Lower leg skin (tissue), 4 donors: ENCODE measurements at regions not wholly inside any gene's neighbourhood (a gene's known extent, or its start where the extent isn't known, plus 50 kb on each side); places are given as distances from the start of the nearest gene placed in this dataset.

Experiments used
- DNase-seq, 2 donors: peaks; one replicate each; pipeline ENCODE4 v3.0.0-alpha.2; 2019; ENCODE audit warnings: low spot score in 2 of 2
- H3K4me3 ChIP-seq: fragments of 200-600 bp; sonication (generic); 2 replicates; pipeline ENCODE4 v1.5.1; 2017; ENCODE audit warnings: mild to moderate bottlenecking, low read depth; ENCODE audit not compliant: poor library complexity, severe bottlenecking
- CTCF ChIP-seq, 3 donors: fragments of 450-650 bp; IDR thresholded peaks; one replicate each; pipeline ENCODE4 v1.5.1; 2016; ENCODE audit warnings: antibody characterized with exemption in 3 of 3, mild to moderate bottlenecking in 3 of 3, moderate library complexity in 2 of 3
- POLR2A ChIP-seq, 2 donors: fragments of 450-650 bp; IDR thresholded peaks; one replicate each; pipeline ENCODE4 v1.6.1; 2016 to 2017; ENCODE audit warnings: antibody characterized with exemption in 2 of 2, mild to moderate bottlenecking in 1 of 2, moderate library complexity in 1 of 2
- WGBS, 2 donors: methylation state at CpG; one replicate each; pipeline ENCODE4 v1.1.5; 2018; 5-methylcytosine and 5-hydroxymethylcytosine counted together
- intact Hi-C: fragments of 100-400 bp; cut with DNase I; formaldehyde crosslinking; loops from one replicate; pipeline ENCODE4 v1.15.0; 2023; ENCODE audit warnings: low total_unique reads

DNA sequence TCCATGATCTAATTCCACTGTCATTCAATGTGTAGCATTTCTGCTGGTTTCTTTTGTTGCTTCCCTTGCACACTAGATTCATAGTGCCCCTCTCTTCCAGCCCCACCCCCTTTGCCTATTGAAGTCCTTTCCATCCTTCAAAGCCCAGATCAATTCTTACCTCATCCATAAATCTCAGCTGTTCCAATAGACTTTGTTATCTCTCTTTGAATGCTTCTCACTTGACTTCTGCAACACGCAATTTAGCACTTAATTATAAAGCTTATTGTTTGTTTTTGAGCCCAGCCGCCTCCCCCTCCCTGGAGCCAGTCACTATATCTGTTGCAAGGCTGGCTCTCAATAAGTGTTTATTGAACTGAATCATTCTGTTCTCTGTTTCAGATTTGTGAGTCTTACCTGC, 174.6 kb upstream of the TBL1XR1 start:
- H3K4me3 ChIP-seq: no peak overlapping the region
- no peak for DNase-seq
- 64 to 70% methylated on average over 2 of the region's 2 CpGs for WGBS, 2 donors
- intact Hi-C loops: no loop called here
- TF ChIP-seq CTCF (IDR thresholded peaks at IDR 0.05) (no peak), POLR2A (IDR thresholded peaks at IDR 0.05) (no peak)

DNA sequence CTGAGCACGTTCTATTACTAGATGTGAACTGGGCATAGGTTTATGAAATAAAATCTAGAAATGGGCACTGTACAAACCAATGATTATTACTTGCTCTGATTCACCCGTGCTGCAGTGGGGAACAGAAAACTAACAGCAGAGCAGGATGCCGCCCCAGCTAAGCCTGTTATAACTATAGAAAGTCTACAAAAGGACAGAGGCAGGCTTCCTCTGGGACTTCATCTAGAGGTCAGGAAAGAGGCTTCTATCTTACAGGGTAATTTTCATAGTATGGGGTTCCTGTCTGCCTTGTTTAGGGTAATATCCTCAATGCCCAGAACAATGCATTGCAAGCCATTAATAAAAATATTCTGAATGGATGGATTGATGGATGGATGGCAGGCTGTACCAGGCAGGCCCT, 177.0 kb upstream of the TBL1XR1 start:
- no peak overlapping the region for H3K4me3 ChIP-seq
- no peak for TF ChIP-seq POLR2A (IDR thresholded peaks at IDR 0.05)
- no peak for TF ChIP-seq CTCF (IDR thresholded peaks at IDR 0.05)
- intact Hi-C loops: no loop called here
- no peak for DNase-seq
- WGBS, 2 donors: 54 to 56% methylated on average over 3 of the region's 3 CpGs

DNA sequence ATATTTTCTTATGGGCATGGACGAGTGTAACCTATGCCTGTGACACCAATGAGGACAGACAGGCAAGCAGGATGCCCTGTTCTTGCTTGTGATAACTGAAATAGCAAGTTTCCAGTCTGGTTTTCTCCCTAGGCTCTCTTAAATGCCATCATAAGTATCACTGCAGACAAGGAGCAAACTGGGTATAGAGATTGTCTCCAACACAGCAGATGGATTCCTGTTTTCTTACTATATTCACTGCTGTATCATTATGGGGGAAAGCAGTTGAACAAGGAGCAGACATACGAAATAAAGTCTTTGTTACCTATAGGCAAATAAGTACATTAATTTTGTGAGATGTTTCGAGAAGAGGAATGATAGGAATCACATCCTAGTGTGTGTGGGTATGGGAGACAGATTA, 178.0 kb upstream of the TBL1XR1 start:
- intact Hi-C loops: no loop called here
- no peak for TF ChIP-seq CTCF (IDR thresholded peaks at IDR 0.05)
- no peak for TF ChIP-seq POLR2A (IDR thresholded peaks at IDR 0.05)
- 89 to 93% methylated on average over 3 of the region's 3 CpGs for WGBS, 2 donors
- no peak overlapping the region for H3K4me3 ChIP-seq
- DNase-seq: no peak

DNA sequence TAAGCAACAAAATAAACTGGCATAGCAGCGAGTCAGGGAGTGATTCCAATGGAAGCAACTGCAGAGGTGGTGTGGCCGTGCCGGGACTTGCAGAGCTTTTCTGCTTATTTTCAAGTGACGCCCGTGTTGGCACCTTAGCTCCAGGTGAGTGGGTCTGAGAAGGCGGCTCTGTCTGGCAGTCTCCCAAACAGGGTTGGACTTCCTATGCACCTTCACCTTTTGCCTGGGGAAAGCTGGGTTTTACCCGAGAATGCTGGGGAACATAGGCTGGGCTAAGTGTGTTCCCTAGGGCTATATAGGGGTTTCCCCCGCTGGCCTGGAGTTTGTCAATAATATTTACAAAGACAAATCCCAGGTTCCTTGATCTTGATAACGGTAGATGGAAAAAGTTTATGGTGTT, 179.9 kb upstream of the TBL1XR1 start:
- intact Hi-C loops: no loop called here
- TF ChIP-seq POLR2A (IDR thresholded peaks at IDR 0.05) (no peak), CTCF (IDR thresholded peaks at IDR 0.05) (no peak)
- H3K4me3 ChIP-seq: no peak overlapping the region
- peak in 1 of 2 donors; percentile 78 for DNase-seq
- WGBS, 2 donors: 49 to 54% methylated on average over 9 of the region's 9 CpGs

- no peak for DNase-seq
- intact Hi-C loops: no loop called here
- TF ChIP-seq POLR2A (IDR thresholded peaks at IDR 0.05) (no peak), CTCF (IDR thresholded peaks at IDR 0.05) (no peak)
- H3K4me3 ChIP-seq: no peak overlapping the region
- WGBS, 2 donors: 77 to 88% methylated on average over 7 of the region's 7 CpGs
Measured at GRCh38 chr3:177378168-177378567, 180.9 kb upstream of the TBL1XR1 start.

DNA sequence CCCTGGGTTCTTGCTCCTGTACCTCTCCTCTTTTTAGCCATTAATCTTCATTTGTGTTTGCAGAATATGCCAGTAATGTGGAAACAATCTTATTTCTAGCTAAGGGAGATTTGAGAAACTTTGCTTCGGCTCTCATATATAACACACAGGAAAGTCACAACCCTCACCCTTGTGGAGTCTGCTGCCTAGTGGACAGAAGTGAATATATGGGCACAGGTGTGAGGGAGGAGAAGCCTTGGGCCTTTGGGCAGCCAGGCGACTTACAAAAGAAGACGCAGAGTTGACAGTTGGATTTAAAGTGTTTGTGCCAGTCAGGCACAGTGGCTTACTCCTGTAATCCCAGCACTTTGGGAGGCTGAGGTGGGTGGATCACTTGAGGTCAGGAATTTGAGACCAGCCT, 181.8 kb upstream of the TBL1XR1 start:
- intact Hi-C loops: no loop called here
- no peak for DNase-seq
- H3K4me3 ChIP-seq: no peak overlapping the region
- TF ChIP-seq CTCF (IDR thresholded peaks at IDR 0.05) (no peak), POLR2A (IDR thresholded peaks at IDR 0.05) (no peak)
- 93 to 98% methylated on average over 3 of the region's 3 CpGs for WGBS, 2 donors
